ENCODE measurements at regions not wholly inside any gene's neighbourhood (a gene's known extent, or its start where the extent isn't known, plus 50 kb on each side); places are given as distances from the start of the nearest gene placed in this dataset.

- in situ Hi-C loops (cut with MboI; ENCODE audit: low pct_unique_long_range_greater_than_20kb, low sequenced_read_pairs, unreplicated experiment) = loop anchor here (25.0 kb wide), 2 partner anchors 109 to 516 kb away; no protein-coding TSS in a partner anchor
- no peak for DNase-seq (ENCODE audit: low spot score)
- TF ChIP-seq CTCF (IDR thresholded peaks at IDR 0.05; ENCODE audit: extremely low read depth, insufficient read depth, missing control alignments) = no peak
Observed at GRCh38 chr17:73953206-73954033, 250.1 kb upstream of the RPL38 start.

DNA sequence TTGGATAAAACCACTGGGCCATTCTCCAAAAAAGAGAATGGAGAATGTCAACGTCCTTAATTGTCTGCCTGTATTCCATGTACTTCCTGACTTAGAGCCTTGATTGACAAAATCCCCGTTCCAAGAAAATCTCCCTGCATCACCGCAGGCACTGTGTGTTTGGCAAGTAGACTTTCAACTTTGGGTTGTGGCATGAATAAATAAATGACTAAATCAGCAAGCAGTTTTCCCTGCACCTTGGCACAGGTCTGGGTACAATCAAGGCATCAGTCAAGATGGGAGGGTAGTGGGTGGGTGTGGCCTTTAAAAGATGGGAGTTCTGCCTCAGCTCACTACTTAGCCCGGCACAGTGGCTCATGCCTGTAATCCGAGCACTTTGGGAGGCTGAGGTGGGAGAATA is 248.5 kb upstream of the RPL38 start:
- DNase-seq (ENCODE audit: low spot score) = no peak
- in situ Hi-C loops (cut with MboI; ENCODE audit: low pct_unique_long_range_greater_than_20kb, low sequenced_read_pairs, unreplicated experiment) = loop anchor here (25.0 kb wide), 2 partner anchors 107 to 518 kb away; no protein-coding TSS in a partner anchor
- no peak for TF ChIP-seq CTCF (IDR thresholded peaks at IDR 0.05; ENCODE audit: extremely low read depth, insufficient read depth, missing control alignments)

GRCh38 chr17:73955616-73956015 is 247.9 kb upstream of the RPL38 start:
- DNase-seq (ENCODE audit: low spot score) = no peak
- TF ChIP-seq CTCF (IDR thresholded peaks at IDR 0.05; ENCODE audit: extremely low read depth, insufficient read depth, missing control alignments) = no peak

DNA sequence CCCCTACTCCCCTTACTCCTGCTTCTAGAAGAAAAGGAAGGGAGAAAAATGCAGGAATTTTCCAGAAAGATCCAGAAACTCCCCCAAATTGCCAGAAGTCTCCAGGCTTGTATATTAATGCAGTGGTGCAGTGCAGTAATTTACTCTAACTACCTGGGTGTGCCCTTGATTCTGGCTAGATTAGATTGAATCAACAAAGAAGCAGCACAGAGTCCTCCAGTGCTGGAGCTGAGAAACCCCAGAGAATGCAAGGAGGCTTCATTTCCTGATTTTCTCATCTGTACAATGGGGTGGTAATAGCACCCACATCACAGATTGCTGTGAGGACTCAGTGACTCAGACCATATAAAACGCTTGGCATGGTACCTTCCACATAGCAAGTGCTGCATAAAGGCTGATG is 247.3 kb upstream of the RPL38 start:
- no peak for DNase-seq (ENCODE audit: low spot score)
- in situ Hi-C loops (cut with MboI; ENCODE audit: low pct_unique_long_range_greater_than_20kb, low sequenced_read_pairs, unreplicated experiment) = loop anchor here (25.0 kb wide), 2 partner anchors 106 to 519 kb away; no protein-coding TSS in a partner anchor
- TF ChIP-seq CTCF (IDR thresholded peaks at IDR 0.05; ENCODE audit: extremely low read depth, insufficient read depth, missing control alignments) = no peak

More at GRCh38 chr17:73955616-73956015, 247.9 kb upstream of the RPL38 start:
- in situ Hi-C loops (cut with MboI; ENCODE audit: low pct_unique_long_range_greater_than_20kb, low sequenced_read_pairs, unreplicated experiment) = loop anchor here (25.0 kb wide), 2 partner anchors 107 to 518 kb away; no protein-coding TSS in a partner anchor

GRCh38 chr17:73956595-73957465 is 246.6 kb upstream of the RPL38 start:
- peak; percentile 70 for TF ChIP-seq CTCF (IDR thresholded peaks at IDR 0.05; ENCODE audit: extremely low read depth, insufficient read depth, missing control alignments)
- peak; percentile 82 for DNase-seq (ENCODE audit: low spot score)
- in situ Hi-C loops (cut with MboI; ENCODE audit: low pct_unique_long_range_greater_than_20kb, low sequenced_read_pairs, unreplicated experiment) = loop anchor here (25.0 kb wide), 2 partner anchors 105 to 520 kb away; no protein-coding TSS in a partner anchor

- DNase-seq (ENCODE audit: low spot score) = no peak
- TF ChIP-seq CTCF (IDR thresholded peaks at IDR 0.05; ENCODE audit: extremely low read depth, insufficient read depth, missing control alignments) = no peak
- in situ Hi-C loops (cut with MboI; ENCODE audit: low pct_unique_long_range_greater_than_20kb, low sequenced_read_pairs, unreplicated experiment) = loop anchor here (25.0 kb wide), 2 partner anchors 105 to 520 kb away; no protein-coding TSS in a partner anchor
Observed at GRCh38 chr17:73957564-73957963, 245.9 kb upstream of the RPL38 start.

Measured in GM13977 (cell line).